ENCODE measurements at regions not wholly inside any gene's neighbourhood (a gene's known extent, or its start where the extent isn't known, plus 50 kb on each side); places are given as distances from the start of the nearest gene placed in this dataset.

DNA sequence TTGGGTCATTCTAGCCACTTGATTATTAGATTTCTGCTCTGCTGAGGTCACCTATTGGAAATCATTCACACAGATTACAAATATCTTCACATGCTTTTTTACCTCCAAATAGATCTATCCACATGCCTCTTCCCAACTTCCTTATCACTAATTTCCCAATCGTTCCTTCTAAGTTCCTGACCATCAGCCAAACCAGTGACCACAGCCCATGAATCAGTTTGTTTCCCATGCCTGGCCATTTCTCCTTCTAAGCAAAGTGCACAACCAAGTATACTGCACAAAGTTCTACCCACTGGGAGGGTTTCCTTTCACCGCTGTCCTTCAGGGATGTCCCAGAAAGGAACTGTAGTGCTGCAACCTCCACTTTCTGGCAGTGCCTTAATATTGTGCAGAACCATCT, 140.5 kb upstream of the SYNDIG1 start:
- TF ChIP-seq, protein P1, sequence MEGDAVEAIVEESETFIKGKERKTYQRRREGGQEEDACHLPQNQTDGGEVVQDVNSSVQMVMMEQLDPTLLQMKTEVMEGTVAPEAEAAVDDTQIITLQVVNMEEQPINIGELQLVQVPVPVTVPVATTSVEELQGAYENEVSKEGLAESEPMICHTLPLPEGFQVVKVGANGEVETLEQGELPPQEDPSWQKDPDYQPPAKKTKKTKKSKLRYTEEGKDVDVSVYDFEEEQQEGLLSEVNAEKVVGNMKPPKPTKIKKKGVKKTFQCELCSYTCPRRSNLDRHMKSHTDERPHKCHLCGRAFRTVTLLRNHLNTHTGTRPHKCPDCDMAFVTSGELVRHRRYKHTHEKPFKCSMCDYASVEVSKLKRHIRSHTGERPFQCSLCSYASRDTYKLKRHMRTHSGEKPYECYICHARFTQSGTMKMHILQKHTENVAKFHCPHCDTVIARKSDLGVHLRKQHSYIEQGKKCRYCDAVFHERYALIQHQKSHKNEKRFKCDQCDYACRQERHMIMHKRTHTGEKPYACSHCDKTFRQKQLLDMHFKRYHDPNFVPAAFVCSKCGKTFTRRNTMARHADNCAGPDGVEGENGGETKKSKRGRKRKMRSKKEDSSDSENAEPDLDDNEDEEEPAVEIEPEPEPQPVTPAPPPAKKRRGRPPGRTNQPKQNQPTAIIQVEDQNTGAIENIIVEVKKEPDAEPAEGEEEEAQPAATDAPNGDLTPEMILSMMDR (IDR thresholded peaks at IDR 0.05; ENCODE audit: poor library complexity), result no peak
- TF ChIP-seq EZH2 (IDR thresholded peaks at IDR 0.05; ENCODE audit: borderline replicate concordance), result no peak

All from hepatocyte (in vitro differentiated cells).